GM23248 (cell line): ENCODE measurements at regions not wholly inside any gene's neighbourhood (a gene's known extent, or its start where the extent isn't known, plus 50 kb on each side); places are given as distances from the start of the nearest gene placed in this dataset.

Source experiments
- EZH2 ChIP-seq: fragments of 200-600 bp; sonication (generic); IDR thresholded peaks from 2 replicates; pipeline ENCODE4 v1.6.1; 2018; ENCODE audit warnings: antibody characterized with exemption, mild to moderate bottlenecking; ENCODE audit not compliant: insufficient read depth, poor library complexity, severe bottlenecking
- EZH2phosphoT487 ChIP-seq: fragments of 200-600 bp; sonication (generic); IDR thresholded peaks from 2 replicates; pipeline ENCODE4 v1.6.1; 2018; ENCODE audit warnings: antibody characterized with exemption, moderate library complexity, mild to moderate bottlenecking, low read depth; ENCODE audit not compliant: insufficient read depth

DNA sequence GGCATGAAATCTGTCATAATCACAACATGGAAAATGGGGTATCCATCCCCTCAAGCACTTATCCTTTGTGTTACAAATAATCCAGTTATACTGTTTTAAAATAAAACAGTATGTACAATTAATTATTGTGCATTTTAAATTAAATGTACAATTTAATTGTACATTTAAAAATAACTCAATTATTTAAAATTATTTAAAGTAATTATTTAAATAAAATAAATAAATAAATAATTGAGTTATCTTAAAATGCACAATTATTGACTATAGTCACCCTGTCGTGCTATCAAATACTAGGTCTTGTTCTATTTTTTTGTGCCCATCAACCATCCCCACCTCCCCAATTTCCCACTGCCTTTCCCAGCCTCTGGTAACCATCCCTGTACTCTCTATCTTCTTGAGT, 66.9 kb upstream of the KCNG1 start:
- TF ChIP-seq EZH2 (no peak), EZH2phosphoT487 (no peak)
